ENCODE measurements at regions not wholly inside any gene's neighbourhood (a gene's known extent, or its start where the extent isn't known, plus 50 kb on each side); places are given as distances from the start of the nearest gene placed in this dataset.
A peak's percentile ranks its signal among the peaks of the same experiment; 100 is the strongest.
"Not testable (repeated sequence)": the region's sequence is repeated elsewhere in the genome, so short reads cannot be mapped to it uniquely, and the experiment has no call there.

- Histone ChIP-seq H3K4me1 (ENCODE audit: insufficient read depth, low read length) (no peaks in the 10 kb centered on the region), H3K9ac (ENCODE audit: low read length) (no peak overlapping the region), H4K20me1 (ENCODE audit: insufficient read depth, low read length) (no peaks in the 10 kb centered on the region), H3K36me3 (ENCODE audit: insufficient read depth, low read length) (no peaks in the 10 kb centered on the region), H3K4me3 (ENCODE audit: insufficient read depth, low read depth, low read length) (no peak overlapping the region), H3K9me3 (ENCODE audit: insufficient read depth, low read depth, low read length) (no peaks in the 10 kb centered on the region), H3K79me2 (ENCODE audit: insufficient read depth, low read length) (no peaks in the 10 kb centered on the region), H3K4me2 (ENCODE audit: low read length) (no peak overlapping the region), H2AFZ (ENCODE audit: low read depth, low read length) (no peak overlapping the region), H3K27me3 (ENCODE audit: insufficient read depth, low read length) (no peaks in the 10 kb centered on the region), H3K27ac (ENCODE audit: low read depth, low read length) (no peak overlapping the region)
- Mint-ChIP-seq H3K9me3 (ENCODE audit: unreplicated experiment) (no peaks in the 10 kb centered on the region), H3K36me3 (ENCODE audit: low read depth, unreplicated experiment) (no peaks in the 10 kb centered on the region), H3K27ac (ENCODE audit: unreplicated experiment) (no peak overlapping the region), H3K27me3 (ENCODE audit: low read depth, unreplicated experiment) (no peaks in the 10 kb centered on the region), H3K4me1 (ENCODE audit: low read depth, unreplicated experiment) (peaks cover 6% of the 10 kb centered on the region), H3K4me3 (ENCODE audit: unreplicated experiment) (no peak overlapping the region)
- TF ChIP-seq, protein P1, sequence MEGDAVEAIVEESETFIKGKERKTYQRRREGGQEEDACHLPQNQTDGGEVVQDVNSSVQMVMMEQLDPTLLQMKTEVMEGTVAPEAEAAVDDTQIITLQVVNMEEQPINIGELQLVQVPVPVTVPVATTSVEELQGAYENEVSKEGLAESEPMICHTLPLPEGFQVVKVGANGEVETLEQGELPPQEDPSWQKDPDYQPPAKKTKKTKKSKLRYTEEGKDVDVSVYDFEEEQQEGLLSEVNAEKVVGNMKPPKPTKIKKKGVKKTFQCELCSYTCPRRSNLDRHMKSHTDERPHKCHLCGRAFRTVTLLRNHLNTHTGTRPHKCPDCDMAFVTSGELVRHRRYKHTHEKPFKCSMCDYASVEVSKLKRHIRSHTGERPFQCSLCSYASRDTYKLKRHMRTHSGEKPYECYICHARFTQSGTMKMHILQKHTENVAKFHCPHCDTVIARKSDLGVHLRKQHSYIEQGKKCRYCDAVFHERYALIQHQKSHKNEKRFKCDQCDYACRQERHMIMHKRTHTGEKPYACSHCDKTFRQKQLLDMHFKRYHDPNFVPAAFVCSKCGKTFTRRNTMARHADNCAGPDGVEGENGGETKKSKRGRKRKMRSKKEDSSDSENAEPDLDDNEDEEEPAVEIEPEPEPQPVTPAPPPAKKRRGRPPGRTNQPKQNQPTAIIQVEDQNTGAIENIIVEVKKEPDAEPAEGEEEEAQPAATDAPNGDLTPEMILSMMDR (IDR thresholded peaks at IDR 0.05; ENCODE audit: insufficient read depth, low read depth, low read length): no peak
- no peak for TF ChIP-seq EZH2 (IDR thresholded peaks at IDR 0.05; ENCODE audit: insufficient read depth, low read length)
- FAIRE-seq (peak; percentile 86), DNase-seq (ENCODE audit: low read depth) (peak; percentile 65)
These were observed 358.0 kb upstream of the CITED2 start for GRCh38 chr6:139732451-139732850.

DNA sequence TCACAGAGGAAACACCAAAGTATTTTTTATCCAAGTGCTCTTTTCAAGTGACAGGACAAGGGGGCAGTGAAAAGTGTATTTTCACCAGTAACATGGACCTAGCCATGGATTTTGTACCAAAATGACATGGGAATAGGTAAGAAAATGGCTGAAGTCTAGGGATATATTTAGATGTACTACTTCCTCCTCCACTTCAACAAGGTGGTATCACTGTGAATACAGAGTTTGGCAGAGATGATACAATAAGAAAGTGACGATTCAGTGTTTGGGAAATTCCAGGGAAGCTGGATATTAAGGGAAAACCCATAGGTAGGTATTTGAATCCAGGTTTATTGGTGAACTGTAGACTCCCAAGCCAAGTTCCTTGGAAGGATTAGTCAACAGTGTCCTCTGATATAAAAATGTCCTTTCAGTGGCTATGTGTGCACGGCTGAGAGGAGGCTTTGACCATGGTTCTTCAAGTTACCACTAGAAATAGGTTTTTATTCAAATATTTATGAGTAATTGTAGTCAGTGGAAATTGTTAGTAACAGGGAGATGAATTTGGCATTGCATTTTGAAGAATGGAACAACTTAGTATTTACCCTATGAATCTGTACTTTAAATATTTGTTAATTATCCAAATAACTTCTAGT is 356.0 kb upstream of the CITED2 start:
- H3K27me3 Mint-ChIP-seq (ENCODE audit: low read depth, unreplicated experiment): no peaks in the 10 kb centered on the region
- H2AFZ ChIP-seq (ENCODE audit: low read depth, low read length): no peak overlapping the region
- no peak overlapping the region for H3K4me3 ChIP-seq (ENCODE audit: insufficient read depth, low read depth, low read length)
- no peaks in the 10 kb centered on the region for H3K36me3 ChIP-seq (ENCODE audit: insufficient read depth, low read length)
- H4K20me1 ChIP-seq (ENCODE audit: insufficient read depth, low read length): no peaks in the 10 kb centered on the region
- H3K9me3 ChIP-seq (ENCODE audit: insufficient read depth, low read depth, low read length): no peaks in the 10 kb centered on the region
- no peaks in the 10 kb centered on the region for H3K36me3 Mint-ChIP-seq (ENCODE audit: low read depth, unreplicated experiment)
- no peak overlapping the region for H3K27ac Mint-ChIP-seq (ENCODE audit: unreplicated experiment)
- H3K9ac ChIP-seq (ENCODE audit: low read length): no peak overlapping the region
- no peaks in the 10 kb centered on the region for H3K27me3 ChIP-seq (ENCODE audit: insufficient read depth, low read length)
- FAIRE-seq: no peak
- H3K79me2 ChIP-seq (ENCODE audit: insufficient read depth, low read length): no peaks in the 10 kb centered on the region
- DNase-seq (ENCODE audit: low read depth): no peak
- TF ChIP-seq, protein P1 (IDR thresholded peaks at IDR 0.05; ENCODE audit: insufficient read depth, low read depth, low read length): no peak
- no peak for TF ChIP-seq EZH2 (IDR thresholded peaks at IDR 0.05; ENCODE audit: insufficient read depth, low read length)
- H3K4me1 Mint-ChIP-seq (ENCODE audit: low read depth, unreplicated experiment): peaks cover 6% of the 10 kb centered on the region
- H3K4me3 Mint-ChIP-seq (ENCODE audit: unreplicated experiment): no peak overlapping the region
- H3K9me3 Mint-ChIP-seq (ENCODE audit: unreplicated experiment): no peaks in the 10 kb centered on the region
- no peak overlapping the region for H3K27ac ChIP-seq (ENCODE audit: low read depth, low read length)
- no peaks in the 10 kb centered on the region for H3K4me1 ChIP-seq (ENCODE audit: insufficient read depth, low read length)
- no peak overlapping the region for H3K4me2 ChIP-seq (ENCODE audit: low read length)

DNA sequence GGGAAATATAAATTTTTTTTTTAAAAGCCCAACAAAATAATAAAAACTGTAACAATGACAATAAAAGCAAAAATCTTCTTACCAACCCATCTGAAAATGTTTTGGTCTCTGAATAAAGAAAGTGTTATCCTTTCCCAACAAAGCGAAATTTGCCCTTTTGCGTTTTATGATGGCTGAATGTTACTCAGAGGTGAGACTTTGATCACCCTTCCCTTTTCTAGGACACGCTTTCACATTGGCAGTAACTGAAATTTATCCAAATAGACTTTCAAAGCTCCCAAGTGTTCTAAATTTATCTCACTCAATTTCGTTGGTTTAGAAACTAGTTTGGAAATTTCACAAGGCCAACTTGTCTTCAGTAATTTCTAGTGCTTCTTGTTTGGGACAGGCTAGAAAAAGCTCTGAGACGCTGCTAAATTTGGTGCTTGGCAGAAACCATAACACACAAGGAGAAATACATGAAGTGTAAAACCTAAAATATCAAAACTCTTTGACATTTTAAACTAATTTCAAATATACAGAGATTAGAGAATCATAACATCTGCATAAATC is 354.5 kb upstream of the CITED2 start:
- Histone ChIP-seq H3K4me2 (ENCODE audit: low read length) (no peak overlapping the region), H3K79me2 (ENCODE audit: insufficient read depth, low read length) (no peaks in the 10 kb centered on the region), H3K4me1 (ENCODE audit: insufficient read depth, low read length) (no peaks in the 10 kb centered on the region), H4K20me1 (ENCODE audit: insufficient read depth, low read length) (no peaks in the 10 kb centered on the region), H3K27ac (ENCODE audit: low read depth, low read length) (no peak overlapping the region), H3K27me3 (ENCODE audit: insufficient read depth, low read length) (no peaks in the 10 kb centered on the region), H3K4me3 (ENCODE audit: insufficient read depth, low read depth, low read length) (no peak overlapping the region), H3K9ac (ENCODE audit: low read length) (no peak overlapping the region), H3K36me3 (ENCODE audit: insufficient read depth, low read length) (no peaks in the 10 kb centered on the region), H3K9me3 (ENCODE audit: insufficient read depth, low read depth, low read length) (no peaks in the 10 kb centered on the region), H2AFZ (ENCODE audit: low read depth, low read length) (no peak overlapping the region)
- Mint-ChIP-seq H3K9me3 (ENCODE audit: unreplicated experiment) (no peaks in the 10 kb centered on the region), H3K27ac (ENCODE audit: unreplicated experiment) (no peak overlapping the region), H3K4me3 (ENCODE audit: unreplicated experiment) (no peak overlapping the region), H3K27me3 (ENCODE audit: low read depth, unreplicated experiment) (no peaks in the 10 kb centered on the region), H3K36me3 (ENCODE audit: low read depth, unreplicated experiment) (no peaks in the 10 kb centered on the region), H3K4me1 (ENCODE audit: low read depth, unreplicated experiment) (peaks cover 6% of the 10 kb centered on the region)
- FAIRE-seq: no peak
- TF ChIP-seq, protein P1 (IDR thresholded peaks at IDR 0.05; ENCODE audit: insufficient read depth, low read depth, low read length): no peak
- no peak for TF ChIP-seq EZH2 (IDR thresholded peaks at IDR 0.05; ENCODE audit: insufficient read depth, low read length)
- no peak for DNase-seq (ENCODE audit: low read depth)

DNA sequence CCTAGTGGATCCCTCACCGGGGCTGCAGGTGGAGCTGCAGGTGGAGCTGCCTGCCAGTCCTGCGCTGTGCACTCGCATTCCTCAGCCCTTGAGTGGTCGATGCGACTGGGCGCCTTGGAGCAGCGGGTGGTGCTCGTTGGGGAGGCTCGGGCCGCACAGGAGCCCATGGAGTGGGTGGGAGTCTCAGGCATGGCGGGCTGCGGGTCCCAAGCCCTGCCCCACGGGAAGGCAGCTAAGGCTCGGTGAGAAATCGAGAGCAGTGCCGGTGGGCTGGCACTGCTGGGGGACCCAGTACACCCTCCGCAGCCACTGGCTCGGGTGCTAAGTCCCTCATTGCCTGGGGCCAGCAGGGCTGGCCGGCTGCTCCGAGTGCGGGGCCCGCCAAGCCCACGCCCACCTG is 351.8 kb upstream of the CITED2 start:
- not testable (repeated sequence) for H3K27ac ChIP-seq (ENCODE audit: low read depth, low read length); H4K20me1 ChIP-seq (ENCODE audit: insufficient read depth, low read length); H3K9me3 ChIP-seq (ENCODE audit: insufficient read depth, low read depth, low read length); FAIRE-seq; H3K27me3 ChIP-seq (ENCODE audit: insufficient read depth, low read length); H3K9me3 Mint-ChIP-seq (ENCODE audit: unreplicated experiment); H3K4me3 Mint-ChIP-seq (ENCODE audit: unreplicated experiment); H3K27ac Mint-ChIP-seq (ENCODE audit: unreplicated experiment); DNase-seq (ENCODE audit: low read depth); H3K27me3 Mint-ChIP-seq (ENCODE audit: low read depth, unreplicated experiment); H3K4me1 ChIP-seq (ENCODE audit: insufficient read depth, low read length); H3K36me3 ChIP-seq (ENCODE audit: insufficient read depth, low read length); H3K4me3 ChIP-seq (ENCODE audit: insufficient read depth, low read depth, low read length); H3K4me1 Mint-ChIP-seq (ENCODE audit: low read depth, unreplicated experiment); H3K9ac ChIP-seq (ENCODE audit: low read length); H3K4me2 ChIP-seq (ENCODE audit: low read length); H3K79me2 ChIP-seq (ENCODE audit: insufficient read depth, low read length); H3K36me3 Mint-ChIP-seq (ENCODE audit: low read depth, unreplicated experiment); H2AFZ ChIP-seq (ENCODE audit: low read depth, low read length)
